ENCODE measurements at regions not wholly inside any gene's neighbourhood (a gene's known extent, or its start where the extent isn't known, plus 50 kb on each side); places are given as distances from the start of the nearest gene placed in this dataset.

DNA sequence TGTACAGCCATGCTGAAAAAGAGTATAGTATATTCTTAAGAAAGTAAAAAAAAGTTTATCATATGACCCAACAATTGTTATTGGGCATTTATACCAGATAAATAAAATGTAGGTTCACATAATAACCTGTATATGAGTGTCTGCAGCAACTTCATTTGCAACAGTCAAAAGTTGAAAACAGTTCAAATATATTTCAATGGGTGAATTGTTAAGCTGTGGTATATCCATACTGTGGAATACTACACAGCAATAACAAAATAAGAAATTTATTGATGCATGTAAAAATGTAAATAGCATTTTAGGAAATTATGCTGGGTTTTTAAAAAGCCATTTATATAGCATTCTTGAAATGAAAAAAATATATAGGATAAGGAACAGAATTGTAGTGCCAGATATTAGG lies 1420.1 kb upstream of the ACO1 start:
- intact Hi-C loops (cut with micrococcal nuclease; ENCODE audit: unreplicated experiment), result no loop called here
- CTCF ChIA-PET, result no interaction called here
- TF ChIP-seq EZH2 (IDR thresholded peaks at IDR 0.05; ENCODE audit: low read depth), result no peak
- TF ChIP-seq, protein P1, sequence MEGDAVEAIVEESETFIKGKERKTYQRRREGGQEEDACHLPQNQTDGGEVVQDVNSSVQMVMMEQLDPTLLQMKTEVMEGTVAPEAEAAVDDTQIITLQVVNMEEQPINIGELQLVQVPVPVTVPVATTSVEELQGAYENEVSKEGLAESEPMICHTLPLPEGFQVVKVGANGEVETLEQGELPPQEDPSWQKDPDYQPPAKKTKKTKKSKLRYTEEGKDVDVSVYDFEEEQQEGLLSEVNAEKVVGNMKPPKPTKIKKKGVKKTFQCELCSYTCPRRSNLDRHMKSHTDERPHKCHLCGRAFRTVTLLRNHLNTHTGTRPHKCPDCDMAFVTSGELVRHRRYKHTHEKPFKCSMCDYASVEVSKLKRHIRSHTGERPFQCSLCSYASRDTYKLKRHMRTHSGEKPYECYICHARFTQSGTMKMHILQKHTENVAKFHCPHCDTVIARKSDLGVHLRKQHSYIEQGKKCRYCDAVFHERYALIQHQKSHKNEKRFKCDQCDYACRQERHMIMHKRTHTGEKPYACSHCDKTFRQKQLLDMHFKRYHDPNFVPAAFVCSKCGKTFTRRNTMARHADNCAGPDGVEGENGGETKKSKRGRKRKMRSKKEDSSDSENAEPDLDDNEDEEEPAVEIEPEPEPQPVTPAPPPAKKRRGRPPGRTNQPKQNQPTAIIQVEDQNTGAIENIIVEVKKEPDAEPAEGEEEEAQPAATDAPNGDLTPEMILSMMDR (conservative IDR thresholded peaks at IDR 0.05), result no peak

DNA sequence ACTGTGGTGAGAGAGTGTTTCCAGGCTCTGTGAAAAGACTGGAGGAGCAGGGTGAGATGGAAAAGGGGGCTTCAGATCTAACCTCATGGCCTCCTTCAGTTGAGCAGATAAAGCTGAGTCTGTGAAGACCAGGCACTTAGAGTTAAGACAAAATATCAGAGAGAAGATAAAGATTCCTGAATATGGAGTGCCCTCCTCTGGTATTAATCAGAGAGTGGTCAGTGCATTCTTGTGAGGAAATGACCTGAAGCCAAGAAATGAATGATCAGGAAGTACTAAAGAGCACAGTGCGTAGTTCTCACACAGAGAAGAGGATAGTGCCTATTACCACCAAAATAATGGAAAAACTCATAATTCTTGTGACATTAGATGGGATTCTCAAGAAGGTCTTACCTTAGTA lies 1417.0 kb upstream of the ACO1 start:
- H3K27ac ChIP-seq, result no peak overlapping the region
- H3K79me2 ChIP-seq (ENCODE audit: low read depth), result no peaks in the 10 kb centered on the region
- no peak overlapping the region for H3K4me3 ChIP-seq
- no peak overlapping the region for H2AFZ ChIP-seq
- no peaks in the 10 kb centered on the region for H3K9me3 ChIP-seq (ENCODE audit: insufficient read depth, low read depth)
- H3K4me2 ChIP-seq, result no peak overlapping the region
- TF ChIP-seq EZH2 (IDR thresholded peaks at IDR 0.05; ENCODE audit: low read depth), result no peak
- TF ChIP-seq, protein P1 (conservative IDR thresholded peaks at IDR 0.05), result no peak
- ChIA-PET CTCF (interaction anchor here (0.5 kb wide), 1 partner anchor 1135 kb away, joined by 3 read pairs; no protein-coding TSS in a partner anchor), POLR2A (ENCODE audit: unreplicated experiment) (no interaction called here)
- no peaks in the 10 kb centered on the region for H3F3A ChIP-seq (ENCODE audit: insufficient read depth, low read depth)
- H3K36me3 ChIP-seq (ENCODE audit: low read depth), result no peaks in the 10 kb centered on the region
- intact Hi-C loops (cut with micrococcal nuclease; ENCODE audit: unreplicated experiment), result no loop called here
- H3K27me3 ChIP-seq (ENCODE audit: insufficient read depth, low read depth), result no peaks in the 10 kb centered on the region
- no TSS peak for BruUV-seq (replicated peaks)
- no peaks in the 10 kb centered on the region for H4K20me1 ChIP-seq (ENCODE audit: insufficient read depth)
- DNase-seq, result no peak
- H3K9me2 ChIP-seq (ENCODE audit: insufficient read depth), result no peaks in the 10 kb centered on the region
- H3K4me1 ChIP-seq (replicated peaks; ENCODE audit: insufficient read depth), result no peaks in the 10 kb centered on the region

More for the DNA sequence above, 1420.1 kb upstream of the ACO1 start:
- no peaks in the 10 kb centered on the region for H3K9me3 ChIP-seq (ENCODE audit: insufficient read depth, low read depth)
- H2AFZ ChIP-seq, result no peak overlapping the region
- H3K27me3 ChIP-seq (ENCODE audit: insufficient read depth, low read depth), result no peaks in the 10 kb centered on the region
- no peaks in the 10 kb centered on the region for H3K36me3 ChIP-seq (ENCODE audit: low read depth)
- no peaks in the 10 kb centered on the region for H3K9me2 ChIP-seq (ENCODE audit: insufficient read depth)
- POLR2A ChIA-PET (ENCODE audit: unreplicated experiment), result no interaction called here
- H3K4me3 ChIP-seq, result no peak overlapping the region
- no peak overlapping the region for H3K27ac ChIP-seq
- no peaks in the 10 kb centered on the region for H3F3A ChIP-seq (ENCODE audit: insufficient read depth, low read depth)
- no peak for DNase-seq
- no peaks in the 10 kb centered on the region for H4K20me1 ChIP-seq (ENCODE audit: insufficient read depth)
- no peaks in the 10 kb centered on the region for H3K79me2 ChIP-seq (ENCODE audit: low read depth)
- H3K4me1 ChIP-seq (replicated peaks; ENCODE audit: insufficient read depth), result no peaks in the 10 kb centered on the region
- H3K4me2 ChIP-seq, result no peak overlapping the region
- BruUV-seq (replicated peaks), result no TSS peak

DNA sequence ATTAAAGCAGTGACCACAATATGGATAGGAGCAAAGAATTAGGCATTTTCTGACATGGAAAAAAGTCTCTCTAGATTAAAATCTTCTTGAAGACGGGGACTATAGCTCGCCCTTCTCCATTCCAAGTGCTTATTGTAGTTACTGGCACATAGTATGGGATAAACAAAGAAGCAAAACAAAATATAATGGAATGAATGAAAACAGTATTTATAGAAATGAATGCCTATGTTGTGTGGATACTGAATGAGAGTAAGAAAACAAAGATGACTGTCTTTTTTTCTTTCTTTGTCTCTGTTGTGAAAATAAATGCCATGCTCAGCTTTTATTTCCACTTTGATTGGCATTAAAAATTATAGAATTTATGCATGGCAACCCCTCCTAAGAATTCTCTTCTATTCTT lies 1414.3 kb upstream of the ACO1 start:
- no peaks in the 10 kb centered on the region for H3K9me3 ChIP-seq (ENCODE audit: insufficient read depth, low read depth)
- H2AFZ ChIP-seq, result no peak overlapping the region
- H3K4me1 ChIP-seq (replicated peaks; ENCODE audit: insufficient read depth), result no peaks in the 10 kb centered on the region
- H3K4me3 ChIP-seq, result no peak overlapping the region
- no peaks in the 10 kb centered on the region for H3K27me3 ChIP-seq (ENCODE audit: insufficient read depth, low read depth)
- no peak overlapping the region for H3K4me2 ChIP-seq
- CTCF ChIA-PET, result no interaction called here
- H3K36me3 ChIP-seq (ENCODE audit: low read depth), result no peaks in the 10 kb centered on the region
- no peaks in the 10 kb centered on the region for H3F3A ChIP-seq (ENCODE audit: insufficient read depth, low read depth)
- TF ChIP-seq, protein P1 (conservative IDR thresholded peaks at IDR 0.05), result no peak
- no peak for TF ChIP-seq EZH2 (IDR thresholded peaks at IDR 0.05; ENCODE audit: low read depth)
- no peaks in the 10 kb centered on the region for H4K20me1 ChIP-seq (ENCODE audit: insufficient read depth)
- no peaks in the 10 kb centered on the region for H3K9me2 ChIP-seq (ENCODE audit: insufficient read depth)
- H3K79me2 ChIP-seq (ENCODE audit: low read depth), result no peaks in the 10 kb centered on the region
- H3K27ac ChIP-seq, result no peak overlapping the region
- no peak for DNase-seq
- intact Hi-C loops (cut with micrococcal nuclease; ENCODE audit: unreplicated experiment), result no loop called here
- BruUV-seq (replicated peaks), result no TSS peak
- POLR2A ChIA-PET (ENCODE audit: unreplicated experiment), result no interaction called here

All from PC-9 (cell line).